CD4-positive, alpha-beta T cell treated with Interleukin-15 for 4 hours (primary cell): ENCODE measurements at regions not wholly inside any gene's neighbourhood (a gene's known extent, or its start where the extent isn't known, plus 50 kb on each side); places are given as distances from the start of the nearest gene placed in this dataset.

Experiments
- DNase-seq: peaks from one replicate; pipeline ENCODE4 v3.0.0-alpha.2; 2020; ENCODE audit warnings: low spot score

DNA sequence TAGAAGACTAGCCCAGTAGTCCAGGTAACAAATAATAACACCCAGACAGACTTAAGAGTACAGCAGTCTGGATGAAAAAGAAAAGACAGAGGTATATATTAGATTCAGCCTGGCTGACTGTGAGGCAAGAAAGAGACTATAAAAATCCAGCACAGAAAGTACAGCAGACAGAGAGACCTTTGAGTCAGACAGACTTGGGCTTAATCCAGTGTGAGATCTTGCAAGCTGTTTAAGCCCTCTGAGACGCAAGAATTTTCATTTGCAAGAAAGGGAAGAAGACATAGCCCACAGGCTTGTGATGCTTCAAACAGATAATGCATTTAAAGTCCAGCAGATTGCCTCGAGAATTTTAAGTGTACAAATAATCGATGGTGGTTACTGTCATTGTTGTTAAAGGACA, 471.4 kb downstream of the LIG4 start:
- no peak for DNase-seq

DNA sequence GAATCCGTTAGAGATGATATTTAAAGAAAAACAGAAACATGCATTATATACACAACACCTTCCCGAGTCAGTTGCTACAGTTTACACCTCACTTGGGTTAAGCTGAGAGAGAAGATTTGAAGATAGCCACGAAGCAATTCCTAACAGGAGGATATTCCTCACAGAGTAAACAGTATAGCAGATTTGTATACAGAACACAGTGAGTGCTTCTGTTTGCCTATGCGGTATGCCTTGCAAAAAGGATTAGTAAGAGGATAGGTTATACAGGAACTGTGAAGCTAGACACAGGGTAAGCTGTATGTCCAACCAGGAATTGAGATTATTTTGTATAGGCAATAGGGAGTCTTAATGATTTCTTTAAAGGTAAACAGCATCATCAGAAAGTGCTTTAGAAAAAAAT, 471.8 kb downstream of the LIG4 start:
- DNase-seq = no peak

DNA sequence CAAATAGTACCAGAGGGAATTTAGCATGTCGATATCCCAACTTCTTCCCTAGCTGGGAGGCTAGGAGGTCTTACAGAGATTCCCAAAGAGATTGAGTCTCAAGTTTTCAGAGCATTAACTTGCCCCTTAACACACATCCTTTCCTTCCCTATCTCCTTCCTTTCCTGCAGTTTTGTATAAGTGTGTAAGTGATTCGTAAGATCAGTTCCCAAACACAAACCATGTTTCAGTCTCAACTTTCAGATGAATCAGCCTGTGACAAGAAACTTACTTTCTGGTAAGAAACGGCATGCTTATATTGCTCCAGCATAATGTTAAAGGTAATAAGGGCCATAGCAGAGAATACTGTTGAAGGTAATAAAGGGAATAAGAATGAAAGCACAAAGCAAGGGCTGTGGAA, 472.2 kb downstream of the LIG4 start:
- DNase-seq = no peak

DNA sequence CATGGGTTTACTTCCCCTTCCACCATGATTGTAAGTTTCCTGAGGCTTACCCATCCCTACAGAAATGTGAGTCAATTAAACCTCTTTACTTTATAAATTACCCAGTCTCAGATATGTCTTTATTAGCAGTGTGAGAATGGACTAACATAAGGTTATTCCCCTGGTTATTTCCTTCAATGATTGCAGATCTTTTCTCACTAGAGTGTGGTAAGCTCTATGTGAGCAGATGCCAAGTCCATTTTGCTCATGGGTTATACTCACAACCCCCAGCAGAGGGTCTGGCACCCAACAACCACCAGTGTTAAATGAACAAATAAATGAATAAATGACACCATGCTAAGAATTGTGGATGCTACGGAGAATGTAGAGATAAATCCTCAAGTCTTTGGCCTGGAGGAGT, 472.8 kb downstream of the LIG4 start:
- no peak for DNase-seq

DNA sequence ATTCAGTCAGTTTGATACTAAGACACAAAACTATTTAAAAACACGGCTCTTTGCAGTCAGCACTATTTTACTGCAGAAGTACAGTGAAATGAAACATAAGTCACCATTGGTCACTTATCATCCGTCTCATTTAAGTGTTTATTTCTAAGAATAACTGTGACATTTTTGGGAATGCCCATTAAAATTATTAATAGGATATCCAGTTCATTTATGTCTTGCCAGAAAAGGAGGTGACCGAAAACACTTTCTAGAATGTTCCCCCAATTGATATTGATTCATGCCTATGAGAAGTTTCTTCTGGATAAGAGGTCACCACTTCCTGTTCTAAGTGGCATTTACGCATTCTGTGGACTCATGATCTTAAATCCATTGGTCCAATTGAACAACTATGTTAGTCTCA, 477.3 kb downstream of the LIG4 start:
- no peak for DNase-seq

DNA sequence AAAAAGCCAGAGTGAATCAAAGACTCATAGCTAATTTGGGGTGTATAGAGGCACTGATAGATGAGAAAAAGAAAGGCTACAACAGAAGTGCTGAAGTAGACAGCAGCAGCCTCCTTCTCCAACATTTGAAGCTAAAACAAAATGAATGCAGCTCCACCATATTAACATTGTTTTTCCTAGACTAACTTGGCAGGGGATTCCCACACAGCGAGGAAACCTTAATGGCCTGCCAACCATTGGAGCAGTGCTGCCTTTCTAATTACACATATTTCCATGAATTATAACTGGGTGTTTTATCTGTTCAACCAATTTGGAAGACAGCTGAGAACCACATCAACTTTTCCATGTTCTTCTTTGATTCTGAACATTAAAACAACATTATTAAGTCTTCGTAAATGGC, 478.6 kb downstream of the LIG4 start:
- no peak for DNase-seq

DNA sequence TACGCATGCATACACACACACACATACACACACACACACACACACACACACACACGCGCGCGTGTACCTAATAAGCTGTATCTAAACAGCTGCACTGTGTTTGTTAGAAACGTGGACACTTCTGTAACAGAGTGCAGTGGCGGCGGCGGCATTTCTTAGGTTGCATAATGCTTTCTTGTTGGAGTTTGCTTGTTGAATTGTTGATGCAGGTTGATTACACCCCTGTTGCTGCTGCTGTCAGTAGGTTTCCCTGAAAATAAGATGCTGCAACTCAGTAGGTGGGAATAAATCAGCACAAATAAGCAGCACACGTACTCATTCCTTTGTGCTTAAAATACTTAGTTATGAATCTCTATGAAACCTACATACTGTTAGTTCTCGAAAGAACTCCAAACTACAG, 479.2 kb downstream of the LIG4 start:
- DNase-seq = no peak

DNA sequence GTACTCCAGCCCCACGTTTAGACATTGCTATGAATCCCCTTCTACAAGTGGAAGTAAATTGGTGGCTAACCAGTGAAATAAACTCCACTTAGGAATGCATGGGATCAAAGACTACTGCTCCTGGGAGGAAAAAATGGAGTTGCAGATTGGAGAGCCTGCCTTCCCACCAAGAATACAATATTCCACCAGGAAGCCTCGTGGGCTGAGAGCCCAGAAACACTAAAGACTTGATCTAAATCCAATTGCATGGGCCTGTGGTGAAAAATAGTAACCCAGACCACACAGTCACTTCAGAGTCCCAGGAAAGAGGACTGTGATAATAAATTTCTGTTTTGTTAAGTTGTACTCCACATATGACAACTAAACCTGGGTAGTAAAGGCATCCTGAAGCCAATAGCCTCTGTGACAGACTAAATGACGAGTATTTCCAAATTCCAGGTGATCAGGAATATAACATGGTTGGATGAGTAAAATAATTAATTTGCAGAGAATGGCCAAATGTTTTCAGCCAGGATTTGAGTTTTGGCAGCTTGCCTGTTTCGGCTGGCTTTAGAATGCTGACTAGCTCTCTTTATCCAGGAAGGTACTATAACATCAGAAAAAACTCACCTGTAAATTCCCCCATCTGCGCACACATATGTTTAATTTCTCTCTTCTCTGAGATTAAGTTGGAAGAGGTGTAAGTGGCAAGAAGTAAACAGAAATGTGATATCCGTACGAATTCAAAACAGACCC, 480.3 kb downstream of the LIG4 start:
- no peak for DNase-seq

DNA sequence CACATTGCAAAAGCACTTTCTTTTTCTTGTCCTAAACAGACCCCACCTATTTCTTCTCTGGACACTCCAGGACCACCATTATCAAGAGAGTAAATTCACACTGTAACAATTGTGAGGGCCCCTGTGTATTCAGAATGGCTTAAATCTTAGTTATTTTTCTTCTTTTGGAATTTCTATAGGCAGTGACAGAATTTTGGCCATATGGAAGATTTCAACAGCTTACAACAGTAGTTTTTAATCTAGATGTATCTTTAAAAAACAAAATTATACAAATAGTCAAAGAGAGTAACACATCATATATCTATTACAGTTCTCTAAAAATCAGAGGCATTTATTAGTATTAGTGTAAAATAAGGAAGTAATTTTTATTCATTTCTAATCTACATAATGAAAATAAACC, 482.1 kb downstream of the LIG4 start:
- DNase-seq = no peak

DNA sequence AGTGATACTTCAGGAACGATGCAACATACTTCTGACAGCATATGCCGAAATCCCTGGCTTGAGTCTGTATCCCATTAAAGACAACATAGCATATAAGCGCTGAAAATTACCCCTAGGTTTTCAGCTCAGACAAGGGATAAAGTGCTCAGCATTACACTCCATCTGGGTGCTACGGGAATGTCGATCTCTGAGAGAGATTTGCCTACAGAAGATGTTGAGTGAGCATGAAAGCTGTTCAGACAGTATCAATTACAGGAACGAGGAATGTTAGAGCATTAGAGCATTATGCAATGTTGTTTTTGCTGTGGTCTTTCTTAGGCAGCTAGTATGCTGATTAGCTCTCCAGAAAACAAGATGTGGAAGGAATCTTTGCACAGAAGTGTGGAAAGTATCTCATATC, 484.5 kb downstream of the LIG4 start:
- DNase-seq = no peak

DNA sequence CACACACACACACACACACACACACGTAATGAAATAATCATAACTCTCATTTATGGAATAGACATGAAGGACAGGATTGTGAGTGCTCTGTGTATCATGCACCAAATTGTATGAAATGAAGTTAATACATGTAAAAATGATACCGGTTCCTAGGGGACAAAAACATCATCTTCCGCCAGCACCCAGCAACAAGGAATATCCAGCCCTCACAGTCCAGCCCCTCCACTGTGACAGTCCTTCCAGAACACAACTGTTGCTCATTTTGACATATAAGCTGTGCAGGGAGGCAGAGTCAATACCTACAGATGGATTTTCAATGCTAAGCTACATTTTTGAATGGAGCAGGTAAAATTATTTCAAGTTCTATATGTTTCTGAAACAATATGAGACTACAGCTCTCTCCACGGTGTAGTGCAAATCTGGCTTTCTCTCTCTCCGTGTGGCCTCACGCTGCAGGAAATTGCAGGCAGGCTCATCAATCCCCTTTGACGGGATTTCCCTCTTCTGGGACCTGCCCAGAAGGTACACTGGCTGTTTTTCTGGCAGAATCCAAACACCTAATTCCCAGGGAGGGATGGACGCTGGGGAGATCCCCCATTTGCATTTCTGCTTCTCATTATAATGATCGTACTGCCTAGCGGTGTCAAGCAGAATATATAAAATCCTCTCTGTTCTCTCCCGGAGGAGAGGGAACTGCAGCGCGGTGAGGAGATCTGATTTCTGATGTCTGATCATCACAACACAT, 494.0 kb downstream of the LIG4 start:
- no peak for DNase-seq

DNA sequence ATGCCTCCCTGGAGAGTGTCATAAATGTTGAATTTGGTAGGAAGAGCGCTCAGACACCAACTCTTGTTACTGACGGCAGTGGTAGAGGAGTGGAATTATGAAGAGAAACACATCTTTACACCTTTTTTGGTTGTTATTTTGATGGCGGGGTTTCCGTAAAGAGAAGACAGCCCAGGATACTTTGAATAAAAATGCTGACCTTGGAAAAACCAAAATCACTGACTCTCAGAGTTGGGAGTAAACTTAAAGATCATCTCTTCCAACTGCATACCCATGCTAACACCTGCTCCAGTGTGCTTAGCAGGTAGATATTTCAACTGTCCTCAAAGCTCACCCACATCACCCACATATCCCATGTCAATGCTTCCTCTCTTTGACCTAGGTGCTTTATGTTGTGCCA, 498.6 kb downstream of the LIG4 start:
- no peak for DNase-seq

DNA sequence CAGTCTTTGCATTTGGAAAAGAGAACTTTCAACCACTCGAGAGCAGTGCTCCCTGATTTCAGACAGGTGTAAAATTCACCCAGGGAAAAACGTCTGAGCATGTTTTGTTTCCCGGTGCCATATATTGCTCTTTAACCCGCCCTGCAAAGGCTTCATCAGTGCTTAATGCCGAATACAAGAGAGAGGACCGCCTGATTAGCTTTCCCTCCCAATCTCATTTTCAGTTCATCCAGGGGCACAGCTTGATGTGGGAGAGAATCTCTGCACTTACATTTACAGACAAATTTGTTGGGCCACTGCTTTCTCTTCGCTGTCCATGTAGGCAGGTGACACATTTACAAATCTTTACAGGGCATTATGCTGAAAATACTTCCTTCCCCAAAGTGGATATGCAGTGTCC, 499.1 kb downstream of the LIG4 start:
- no peak for DNase-seq

DNA sequence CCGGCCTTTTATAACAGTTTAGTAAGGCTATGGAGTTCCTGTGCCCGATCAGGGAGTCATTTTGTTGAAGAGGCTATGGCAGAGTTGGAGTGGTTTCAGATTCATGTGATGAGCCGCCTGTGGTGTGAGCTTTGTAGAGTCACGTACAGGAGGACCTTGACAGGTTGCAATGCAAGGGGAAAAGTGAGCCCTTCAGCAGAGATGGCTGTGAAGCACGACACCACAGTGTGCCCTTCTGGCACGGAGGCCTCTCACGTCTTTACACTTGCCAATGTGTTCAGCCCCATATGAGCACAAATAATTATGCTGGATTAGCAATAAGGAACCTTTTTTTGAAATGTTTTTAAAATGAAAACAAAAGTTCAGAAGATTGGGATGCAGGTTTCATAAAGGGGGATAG, 499.8 kb downstream of the LIG4 start:
- no peak for DNase-seq

DNA sequence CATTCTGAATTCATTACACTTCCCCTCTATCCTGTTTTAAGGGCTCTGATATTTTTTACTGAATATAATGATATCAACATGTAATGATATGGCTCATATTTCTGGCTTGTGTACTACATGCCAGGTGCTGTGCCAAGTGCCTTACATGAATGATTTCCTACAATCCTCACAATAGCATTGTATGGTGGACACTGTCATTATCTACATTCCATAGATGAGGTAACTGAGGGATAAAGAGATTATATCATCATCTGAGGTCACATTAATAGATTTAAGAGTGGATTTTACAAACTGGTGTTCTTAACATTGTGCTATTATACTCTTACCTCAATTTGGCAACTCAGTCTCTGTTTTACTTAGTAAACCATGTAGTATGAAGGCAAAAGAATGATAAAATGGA, 502.0 kb downstream of the LIG4 start:
- no peak for DNase-seq

DNA sequence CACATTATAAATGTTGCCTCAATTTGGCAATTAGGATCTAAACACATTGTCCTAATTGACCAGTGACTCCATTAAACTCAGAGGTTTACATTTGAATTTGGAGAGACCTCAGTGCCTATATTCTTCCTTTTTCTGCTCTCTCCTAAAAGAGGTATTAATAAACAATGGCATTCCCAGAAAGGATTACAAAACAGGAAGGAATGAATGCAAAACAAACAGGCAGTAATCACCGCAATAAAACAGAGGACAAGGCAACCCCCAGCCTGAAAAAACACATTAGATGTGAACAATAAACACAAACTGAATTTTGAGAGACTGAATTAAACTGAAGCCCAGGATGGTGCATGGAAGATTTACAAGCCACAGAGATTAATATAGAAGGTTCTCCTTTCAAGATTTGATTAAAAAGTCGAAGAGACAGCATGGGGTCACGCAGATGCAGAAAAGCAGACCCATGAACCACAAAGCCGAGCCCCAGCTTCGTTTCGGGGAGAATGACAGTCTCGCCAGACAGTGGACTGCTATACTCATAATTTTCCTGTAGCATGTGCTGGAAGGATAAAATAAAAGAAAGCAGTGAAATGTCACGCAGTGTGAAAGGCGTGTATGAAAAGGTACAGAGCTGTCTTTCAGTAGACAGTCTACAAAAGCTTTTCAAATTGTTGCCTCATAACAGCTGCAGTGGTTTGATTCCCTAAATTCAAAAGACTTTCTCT, 503.0 kb downstream of the LIG4 start:
- no peak for DNase-seq

DNA sequence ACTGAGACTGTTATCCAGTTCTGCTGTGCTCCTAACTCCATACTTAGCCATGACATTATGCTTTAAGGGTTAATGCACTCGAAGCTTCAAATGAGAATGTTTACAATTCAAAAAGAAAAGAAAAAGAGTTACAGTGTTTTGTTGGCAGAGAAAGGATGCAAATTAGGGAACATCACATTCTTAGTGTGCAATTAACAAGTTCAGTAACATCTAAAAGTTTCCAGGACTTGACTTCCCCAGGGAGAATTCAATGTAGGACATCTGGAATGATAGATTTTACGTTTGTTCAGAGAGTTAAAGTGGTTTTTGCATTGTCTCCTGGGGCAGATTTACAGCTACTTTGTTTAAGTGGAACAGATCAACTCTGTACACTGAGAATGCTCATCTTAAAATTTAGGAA, 525.2 kb downstream of the LIG4 start:
- DNase-seq = no peak

DNA sequence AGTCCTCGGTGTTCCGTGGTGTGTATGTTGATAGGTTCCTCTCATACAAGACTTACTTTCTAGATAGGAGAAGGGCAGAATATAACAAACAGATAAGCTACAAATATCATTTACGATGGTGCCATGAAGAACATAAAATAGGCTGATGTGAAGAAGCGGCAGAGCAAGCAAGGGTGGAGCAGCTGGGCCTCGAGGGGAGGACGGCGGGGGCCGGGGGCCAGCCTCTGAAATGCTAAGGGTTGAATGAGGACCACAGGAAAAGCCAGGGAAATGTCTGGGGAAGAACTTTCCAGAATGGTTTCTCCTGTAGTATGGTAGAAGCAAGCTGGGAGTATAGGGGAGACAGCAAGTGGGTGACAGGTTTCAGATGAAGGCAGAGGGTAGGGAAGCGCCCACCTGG, 529.5 kb downstream of the LIG4 start:
- DNase-seq = no peak

DNA sequence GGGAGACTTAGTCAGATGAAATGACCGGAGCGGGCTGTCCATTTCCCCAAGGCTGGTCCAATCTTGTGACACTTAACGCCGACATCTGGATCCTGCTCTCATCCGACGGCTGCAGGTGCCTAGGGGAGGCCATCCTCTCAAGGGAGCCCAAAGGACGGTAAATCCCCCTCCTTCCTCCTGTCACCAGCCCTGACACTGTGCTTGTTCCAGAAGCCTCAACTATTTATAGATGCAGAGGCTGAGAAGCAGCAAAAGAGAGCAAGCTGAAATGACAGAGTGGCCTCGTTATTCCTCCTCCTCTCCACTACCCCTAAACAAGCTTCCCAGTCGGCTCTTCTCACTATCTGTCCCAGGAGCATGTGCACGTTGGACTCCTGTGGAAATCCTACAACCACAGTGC, 533.7 kb downstream of the LIG4 start:
- DNase-seq = no peak

DNA sequence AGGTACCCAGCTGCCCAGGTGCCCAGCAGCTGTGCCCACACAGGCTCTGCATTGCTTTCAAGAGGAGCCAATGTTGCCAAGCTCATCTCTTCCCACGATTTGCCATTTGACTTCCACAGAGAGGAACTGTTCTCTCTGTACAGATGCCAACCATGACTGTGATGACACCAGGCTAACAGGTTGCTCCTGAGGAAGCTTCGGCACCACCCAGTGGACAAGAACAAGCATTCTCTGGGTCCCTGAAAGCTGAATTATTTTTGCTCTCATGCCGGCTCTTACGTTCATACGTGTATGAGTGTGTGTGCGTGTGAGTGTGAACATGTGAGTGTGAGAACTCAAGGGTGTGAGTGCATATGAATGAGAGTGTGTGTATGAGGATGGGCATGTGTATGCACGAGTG, 535.2 kb downstream of the LIG4 start:
- DNase-seq = no peak

DNA sequence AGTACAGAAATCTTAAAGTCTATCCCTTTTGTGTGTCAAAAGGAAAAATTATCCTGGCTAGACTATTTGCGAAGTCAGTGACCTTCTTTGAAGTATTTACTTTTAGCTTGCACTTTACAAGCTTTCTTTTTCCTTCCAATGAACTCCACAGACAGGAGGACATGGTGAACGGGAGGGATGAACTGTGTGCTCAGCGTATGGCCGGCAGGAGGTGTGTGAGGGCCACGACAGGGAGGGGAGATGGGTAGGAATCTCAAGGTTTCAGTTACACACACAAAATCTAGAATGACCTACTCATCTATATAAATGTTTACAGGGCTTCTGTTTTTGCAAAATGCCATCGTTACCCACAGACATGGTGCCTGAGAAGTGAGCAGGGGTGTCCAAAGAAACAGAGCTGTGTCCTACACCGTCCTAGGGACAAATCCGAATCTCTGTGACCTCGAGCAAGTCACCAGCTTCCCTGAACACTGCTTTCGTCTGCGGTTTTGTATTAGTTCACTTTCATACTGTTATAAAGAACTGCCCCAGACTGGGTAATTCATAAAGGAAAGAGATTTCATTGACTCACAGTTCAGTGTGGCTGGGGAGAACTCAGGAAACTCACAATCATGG, 537.2 kb downstream of the LIG4 start:
- no peak for DNase-seq

DNA sequence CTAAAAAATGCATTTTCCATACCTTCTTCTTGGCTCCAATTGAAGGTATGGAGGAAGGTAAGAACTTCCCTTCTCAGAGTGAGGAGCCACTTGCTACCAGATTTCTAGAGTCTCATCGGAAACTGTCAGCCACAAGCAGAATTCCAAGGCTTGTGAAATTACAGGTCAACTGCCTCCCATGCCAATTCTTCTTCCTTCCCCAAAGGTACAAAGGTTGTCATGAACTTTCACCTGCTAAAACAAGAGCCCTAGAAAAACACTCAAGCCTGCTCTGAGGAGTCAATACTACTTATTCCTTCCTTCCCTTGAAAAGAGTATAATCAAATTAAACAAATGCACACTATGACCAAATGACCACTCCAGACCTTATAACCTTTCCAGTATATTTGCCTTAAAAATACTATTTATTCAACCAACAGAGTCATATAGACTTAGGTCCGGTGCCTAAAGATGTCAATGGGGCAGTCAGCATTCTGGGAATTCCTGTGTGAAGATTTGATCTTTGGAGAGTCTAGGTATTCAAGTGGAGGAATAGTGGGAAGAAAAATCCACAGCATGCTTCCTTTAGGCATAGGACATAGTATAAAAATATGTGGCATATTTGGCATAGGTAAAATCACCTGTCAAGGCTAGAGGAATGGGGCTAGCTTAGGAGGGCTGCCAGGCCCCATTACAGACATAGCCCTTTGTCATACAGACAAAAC, 539.3 kb downstream of the LIG4 start:
- DNase-seq = no peak
